SIG-M5 treated with dmso at 0.1 percent for 504 hours (cell line): ENCODE measurements at regions not wholly inside any gene's neighbourhood (a gene's known extent, or its start where the extent isn't known, plus 50 kb on each side); places are given as distances from the start of the nearest gene placed in this dataset.
"Not testable (repeated sequence)": the region's sequence is repeated elsewhere in the genome, so short reads cannot be mapped to it uniquely, and the experiment has no call there.

Experiments used
- DNase-seq: peaks from one replicate; lab custom pipeline; 2025; ENCODE audit not compliant: unreplicated experiment; lab: John Stamatoyannopoulos, UW

GRCh38 chr9:22829236-22829635, 382.6 kb downstream of the DMRTA1 start:
- DNase-seq, result no peak

GRCh38 chr9:22838266-22838665, 391.6 kb downstream of the DMRTA1 start:
- DNase-seq, result no peak

- DNase-seq, result no peak
Measured at GRCh38 chr9:22840641-22841040, 394.0 kb downstream of the DMRTA1 start.

- DNase-seq, result not testable (repeated sequence)
Measured at GRCh38 chr9:22845243-22845642, 398.6 kb downstream of the DMRTA1 start.

- DNase-seq, result no peak
Measured at GRCh38 chr9:22855980-22856379, 409.4 kb downstream of the DMRTA1 start.

GRCh38 chr9:22857316-22857715, 410.7 kb downstream of the DMRTA1 start:
- no peak for DNase-seq

- DNase-seq, result no peak
Measured at GRCh38 chr9:22863106-22863505, 416.5 kb downstream of the DMRTA1 start.

GRCh38 chr9:22863736-22864135, 417.1 kb downstream of the DMRTA1 start:
- DNase-seq, result no peak

- no peak for DNase-seq
Measured at GRCh38 chr9:22893196-22893843, 446.7 kb downstream of the DMRTA1 start.

GRCh38 chr9:22898591-22898990, 452.0 kb downstream of the DMRTA1 start:
- DNase-seq, result no peak

GRCh38 chr9:22911632-22912031, 465.0 kb downstream of the DMRTA1 start:
- DNase-seq, result no peak

- no peak for DNase-seq
Measured at GRCh38 chr9:22913026-22913425, 466.4 kb downstream of the DMRTA1 start.

GRCh38 chr9:22913518-22913917, 466.9 kb downstream of the DMRTA1 start:
- no peak for DNase-seq

GRCh38 chr9:22916148-22916547, 469.5 kb downstream of the DMRTA1 start:
- no peak for DNase-seq

- no peak for DNase-seq
Measured at GRCh38 chr9:22919423-22919822, 472.8 kb downstream of the DMRTA1 start.

- DNase-seq, result no peak
Measured at GRCh38 chr9:22921742-22922141, 475.1 kb downstream of the DMRTA1 start.

GRCh38 chr9:22922222-22922621, 475.6 kb downstream of the DMRTA1 start:
- DNase-seq, result no peak

GRCh38 chr9:22954550-22954949, 507.9 kb downstream of the DMRTA1 start:
- DNase-seq, result no peak

- DNase-seq, result no peak
Measured at GRCh38 chr9:22954964-22955363, 508.3 kb downstream of the DMRTA1 start.

- DNase-seq, result no peak
Measured at GRCh38 chr9:22969350-22969979, 522.8 kb downstream of the DMRTA1 start.

- no peak for DNase-seq
Measured at GRCh38 chr9:22970434-22970975, 523.9 kb downstream of the DMRTA1 start.

- DNase-seq, result no peak
Measured at GRCh38 chr9:22975951-22976350, 529.3 kb downstream of the DMRTA1 start.

GRCh38 chr9:22976454-22976853, 529.8 kb downstream of the DMRTA1 start:
- DNase-seq, result no peak
